ENCODE measurements at regions not wholly inside any gene's neighbourhood (a gene's known extent, or its start where the extent isn't known, plus 50 kb on each side); places are given as distances from the start of the nearest gene placed in this dataset.

- no peak for TF ChIP-seq CTCF (IDR thresholded peaks at IDR 0.05; ENCODE audit: insufficient read depth, low read length, poor library complexity, severe bottlenecking)
- no peak for TF ChIP-seq EZH2phosphoT487 (conservative IDR thresholded peaks at IDR 0.05; ENCODE audit: low read length)
These were observed 184.8 kb upstream of the CD180 start for GRCh38 chr5:67381236-67381880.
